HL-60 (cell line): ENCODE measurements at regions not wholly inside any gene's neighbourhood (a gene's known extent, or its start where the extent isn't known, plus 50 kb on each side); places are given as distances from the start of the nearest gene placed in this dataset.

ENCODE experiments used
- DNase-seq, 2 experiments: peaks; one replicate each; pipeline ENCODE4 v3.0.0-alpha.2; 2010 to 2020; ENCODE audit warnings: low read depth in 1 of 2, low spot score in 1 of 2
- H3K27ac ChIP-seq: fragments of 250-450 bp; sonication (Bioruptor Pico); replicated peaks from 2 replicates; pipeline ENCODE4 v1.5.1; 2020; ENCODE audit warnings: mild to moderate bottlenecking, moderate library complexity
- H3K27me3 ChIP-seq: fragments of 250-450 bp; sonication (Bioruptor Pico); 2 replicates; pipeline ENCODE4 v1.5.1; 2021; ENCODE audit warnings: mild to moderate bottlenecking, moderate library complexity; ENCODE audit not compliant: insufficient read depth, poor library complexity, severe bottlenecking
- H3K4me3 ChIP-seq: replicated peaks from 2 replicates; pipeline ENCODE4 v1.5.1; 2011; ENCODE audit warnings: mild to moderate bottlenecking, control low read depth, low read length; ENCODE audit not compliant: insufficient read depth
- GABPA ChIP-seq: IDR thresholded peaks from 2 replicates; pipeline ENCODE4 v1.6.1; 2012; ENCODE audit warnings: low read depth
- POLR2AphosphoS5 ChIP-seq: IDR thresholded peaks from 2 replicates; pipeline ENCODE4 v1.6.1; 2012; ENCODE audit warnings: low read depth
- SPI1 ChIP-seq: IDR thresholded peaks from 2 replicates; pipeline ENCODE4 v1.6.1; 2012; ENCODE audit warnings: low read depth, mild to moderate bottlenecking, borderline replicate concordance
- TF ChIP-seq, protein P1 (sequence below): IDR thresholded peaks from 2 replicates; pipeline ENCODE4 v1.6.1; 2012; ENCODE audit warnings: low read depth; ENCODE audit not compliant: insufficient replicate concordance
- TF ChIP-seq, protein P2 (sequence below): IDR thresholded peaks from one replicate; pipeline ENCODE4 v1.5.1; 2011; ENCODE audit warnings: low read length, control low read depth, inconsistent platforms; ENCODE audit not compliant: insufficient read depth

DNA sequence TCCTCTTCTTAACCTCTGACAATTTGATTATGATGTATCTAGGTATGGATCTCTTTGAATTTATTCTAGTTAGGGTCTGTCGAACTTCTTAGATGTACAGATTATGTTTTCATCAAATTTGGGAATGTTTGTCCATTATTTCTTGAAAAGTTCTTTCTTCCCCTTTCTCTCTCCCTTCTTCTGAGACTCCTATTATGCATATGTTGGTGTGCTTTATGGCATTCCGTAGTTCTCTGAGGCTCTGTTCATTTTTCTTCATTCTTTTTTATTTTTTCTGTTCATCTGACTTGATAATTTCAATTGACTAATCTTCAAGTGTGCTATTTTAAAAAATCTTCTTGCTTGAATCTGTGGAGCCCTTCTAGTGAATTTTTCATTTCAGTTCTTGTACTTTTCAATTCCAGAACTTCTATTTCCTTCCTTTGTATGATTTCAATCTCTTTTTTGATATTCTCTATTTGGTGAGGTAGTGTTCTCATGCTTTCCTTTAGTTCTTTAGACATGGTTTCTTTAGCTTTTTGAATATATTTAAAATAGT, 79.8 kb downstream of the TMEM270 start:
- H3K4me3 ChIP-seq, result no peak overlapping the region
- H3K27me3 ChIP-seq, result no peaks in the 10 kb centered on the region
- no peak for DNase-seq
- H3K27ac ChIP-seq, result no peak overlapping the region
- TF ChIP-seq, protein P1, sequence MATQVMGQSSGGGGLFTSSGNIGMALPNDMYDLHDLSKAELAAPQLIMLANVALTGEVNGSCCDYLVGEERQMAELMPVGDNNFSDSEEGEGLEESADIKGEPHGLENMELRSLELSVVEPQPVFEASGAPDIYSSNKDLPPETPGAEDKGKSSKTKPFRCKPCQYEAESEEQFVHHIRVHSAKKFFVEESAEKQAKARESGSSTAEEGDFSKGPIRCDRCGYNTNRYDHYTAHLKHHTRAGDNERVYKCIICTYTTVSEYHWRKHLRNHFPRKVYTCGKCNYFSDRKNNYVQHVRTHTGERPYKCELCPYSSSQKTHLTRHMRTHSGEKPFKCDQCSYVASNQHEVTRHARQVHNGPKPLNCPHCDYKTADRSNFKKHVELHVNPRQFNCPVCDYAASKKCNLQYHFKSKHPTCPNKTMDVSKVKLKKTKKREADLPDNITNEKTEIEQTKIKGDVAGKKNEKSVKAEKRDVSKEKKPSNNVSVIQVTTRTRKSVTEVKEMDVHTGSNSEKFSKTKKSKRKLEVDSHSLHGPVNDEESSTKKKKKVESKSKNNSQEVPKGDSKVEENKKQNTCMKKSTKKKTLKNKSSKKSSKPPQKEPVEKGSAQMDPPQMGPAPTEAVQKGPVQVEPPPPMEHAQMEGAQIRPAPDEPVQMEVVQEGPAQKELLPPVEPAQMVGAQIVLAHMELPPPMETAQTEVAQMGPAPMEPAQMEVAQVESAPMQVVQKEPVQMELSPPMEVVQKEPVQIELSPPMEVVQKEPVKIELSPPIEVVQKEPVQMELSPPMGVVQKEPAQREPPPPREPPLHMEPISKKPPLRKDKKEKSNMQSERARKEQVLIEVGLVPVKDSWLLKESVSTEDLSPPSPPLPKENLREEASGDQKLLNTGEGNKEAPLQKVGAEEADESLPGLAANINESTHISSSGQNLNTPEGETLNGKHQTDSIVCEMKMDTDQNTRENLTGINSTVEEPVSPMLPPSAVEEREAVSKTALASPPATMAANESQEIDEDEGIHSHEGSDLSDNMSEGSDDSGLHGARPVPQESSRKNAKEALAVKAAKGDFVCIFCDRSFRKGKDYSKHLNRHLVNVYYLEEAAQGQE, result no peak
- no peak for TF ChIP-seq POLR2AphosphoS5
- TF ChIP-seq GABPA, result no peak
- no peak for TF ChIP-seq SPI1
- TF ChIP-seq, protein P2, sequence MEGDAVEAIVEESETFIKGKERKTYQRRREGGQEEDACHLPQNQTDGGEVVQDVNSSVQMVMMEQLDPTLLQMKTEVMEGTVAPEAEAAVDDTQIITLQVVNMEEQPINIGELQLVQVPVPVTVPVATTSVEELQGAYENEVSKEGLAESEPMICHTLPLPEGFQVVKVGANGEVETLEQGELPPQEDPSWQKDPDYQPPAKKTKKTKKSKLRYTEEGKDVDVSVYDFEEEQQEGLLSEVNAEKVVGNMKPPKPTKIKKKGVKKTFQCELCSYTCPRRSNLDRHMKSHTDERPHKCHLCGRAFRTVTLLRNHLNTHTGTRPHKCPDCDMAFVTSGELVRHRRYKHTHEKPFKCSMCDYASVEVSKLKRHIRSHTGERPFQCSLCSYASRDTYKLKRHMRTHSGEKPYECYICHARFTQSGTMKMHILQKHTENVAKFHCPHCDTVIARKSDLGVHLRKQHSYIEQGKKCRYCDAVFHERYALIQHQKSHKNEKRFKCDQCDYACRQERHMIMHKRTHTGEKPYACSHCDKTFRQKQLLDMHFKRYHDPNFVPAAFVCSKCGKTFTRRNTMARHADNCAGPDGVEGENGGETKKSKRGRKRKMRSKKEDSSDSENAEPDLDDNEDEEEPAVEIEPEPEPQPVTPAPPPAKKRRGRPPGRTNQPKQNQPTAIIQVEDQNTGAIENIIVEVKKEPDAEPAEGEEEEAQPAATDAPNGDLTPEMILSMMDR, result no peak

DNA sequence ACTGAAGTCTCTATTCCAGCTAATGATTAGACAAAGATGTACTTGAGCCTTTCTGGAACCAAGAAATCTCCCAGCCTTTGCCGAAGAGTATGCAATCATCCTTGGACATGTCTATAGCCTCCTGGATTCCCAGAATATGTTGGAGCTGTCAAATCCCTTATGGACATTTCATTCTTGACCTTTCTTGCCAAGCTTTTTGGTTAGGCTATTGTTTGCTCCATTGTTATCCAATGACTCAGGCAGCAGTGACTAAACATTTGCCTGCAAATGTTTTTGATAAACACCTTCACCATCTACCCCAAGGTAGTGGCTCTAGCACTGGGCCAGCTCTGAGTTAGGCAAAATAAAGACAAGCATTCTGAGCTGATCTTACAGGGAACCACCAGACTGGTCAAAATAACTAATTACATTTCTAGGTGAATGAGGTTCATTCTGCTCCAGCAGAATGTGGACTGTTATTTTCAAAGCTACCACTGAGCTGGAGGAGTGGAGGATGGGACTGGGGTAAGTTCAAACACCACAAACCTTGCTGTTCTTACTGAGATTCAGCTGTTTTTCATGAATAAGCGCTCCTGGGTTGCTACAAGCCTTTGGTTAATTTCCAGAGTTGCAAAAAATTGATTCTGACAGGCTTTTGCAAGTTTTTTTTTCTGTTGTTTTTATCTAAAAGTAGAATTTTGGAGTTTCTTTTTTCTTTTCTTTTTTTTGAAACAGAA, 81.0 kb downstream of the TMEM270 start:
- DNase-seq, result no peak

DNA sequence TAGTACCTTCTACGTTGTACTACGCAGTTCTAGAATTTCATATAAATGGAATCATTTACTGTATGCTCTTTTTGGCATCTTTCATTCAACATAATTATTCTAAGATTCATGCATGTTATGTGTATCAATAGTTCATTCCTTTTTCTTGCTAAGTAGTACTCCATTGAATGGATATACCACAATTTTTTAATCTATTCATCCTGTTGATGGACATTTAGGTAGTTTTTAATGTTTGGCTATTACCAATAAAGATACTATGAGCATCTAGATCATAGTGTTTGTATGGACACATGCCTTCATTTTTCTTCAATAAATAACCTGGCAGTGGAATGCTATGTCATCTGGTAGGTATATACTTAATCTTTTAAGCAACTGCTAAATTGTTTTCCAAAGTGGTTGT, 83.0 kb upstream of the ELN start:
- DNase-seq, result no peak
- TF ChIP-seq SPI1 (no peak), GABPA (no peak), POLR2AphosphoS5 (no peak)
- TF ChIP-seq, protein P1, result no peak
- TF ChIP-seq, protein P2, result no peak
- Histone ChIP-seq H3K4me3 (no peak overlapping the region), H3K27me3 (no peaks in the 10 kb centered on the region), H3K27ac (no peak overlapping the region)

More for the DNA sequence above, 81.0 kb downstream of the TMEM270 start:
- Histone ChIP-seq H3K27me3 (no peaks in the 10 kb centered on the region), H3K4me3 (no peak overlapping the region), H3K27ac (no peak overlapping the region)
- TF ChIP-seq POLR2AphosphoS5, result no peak
- no peak for TF ChIP-seq SPI1
- TF ChIP-seq, protein P1, result no peak
- TF ChIP-seq, protein P2, result no peak
- TF ChIP-seq GABPA, result no peak
